HEK293 (cell line): ENCODE measurements at regions not wholly inside any gene's neighbourhood (a gene's known extent, or its start where the extent isn't known, plus 50 kb on each side); places are given as distances from the start of the nearest gene placed in this dataset.

Source experiments
- PBX3 ChIP-seq: sonication (generic); formaldehyde crosslinking; IDR thresholded peaks from 2 replicates; pipeline ENCODE4 v1.8.1; 2022; ENCODE audit warnings: mild to moderate bottlenecking, moderate library complexity, missing genetic modification reagents
- YY1 ChIP-seq: fragments of 450-650 bp; formaldehyde crosslinking; IDR thresholded peaks from 2 replicates; pipeline ENCODE4 v1.5.1; 2018; ENCODE audit warnings: missing biosample characterization, missing genetic modification characterization
- ZNF521 ChIP-seq: fragments of 450-650 bp; formaldehyde crosslinking; IDR thresholded peaks from 2 replicates; pipeline ENCODE4 v1.5.1; 2017; ENCODE audit warnings: missing biosample characterization, mild to moderate bottlenecking, missing genetic modification characterization
- ZNF830 ChIP-seq: fragments of 450-650 bp; IDR thresholded peaks from 2 replicates; pipeline ENCODE4 v1.5.0; 2018; ENCODE audit warnings: missing biosample characterization, missing genetic modification characterization, low read depth, mild to moderate bottlenecking, moderate library complexity
- TF ChIP-seq, protein P1 (sequence below): fragments of 450-650 bp; formaldehyde crosslinking; IDR thresholded peaks from 2 replicates; pipeline ENCODE4 v1.5.1; 2016; ENCODE audit warnings: missing biosample characterization, missing genetic modification characterization
- TF ChIP-seq, protein P2 (sequence below): fragments of 450-650 bp; formaldehyde crosslinking; IDR thresholded peaks from 2 replicates; pipeline ENCODE4 v1.5.1; 2016; ENCODE audit warnings: missing biosample characterization, missing genetic modification characterization

- no peak for TF ChIP-seq ZNF521 (tag by site-specific recombination)
- no peak for TF ChIP-seq PBX3 (CRISPR knock-in tag)
- TF ChIP-seq, protein P1, sequence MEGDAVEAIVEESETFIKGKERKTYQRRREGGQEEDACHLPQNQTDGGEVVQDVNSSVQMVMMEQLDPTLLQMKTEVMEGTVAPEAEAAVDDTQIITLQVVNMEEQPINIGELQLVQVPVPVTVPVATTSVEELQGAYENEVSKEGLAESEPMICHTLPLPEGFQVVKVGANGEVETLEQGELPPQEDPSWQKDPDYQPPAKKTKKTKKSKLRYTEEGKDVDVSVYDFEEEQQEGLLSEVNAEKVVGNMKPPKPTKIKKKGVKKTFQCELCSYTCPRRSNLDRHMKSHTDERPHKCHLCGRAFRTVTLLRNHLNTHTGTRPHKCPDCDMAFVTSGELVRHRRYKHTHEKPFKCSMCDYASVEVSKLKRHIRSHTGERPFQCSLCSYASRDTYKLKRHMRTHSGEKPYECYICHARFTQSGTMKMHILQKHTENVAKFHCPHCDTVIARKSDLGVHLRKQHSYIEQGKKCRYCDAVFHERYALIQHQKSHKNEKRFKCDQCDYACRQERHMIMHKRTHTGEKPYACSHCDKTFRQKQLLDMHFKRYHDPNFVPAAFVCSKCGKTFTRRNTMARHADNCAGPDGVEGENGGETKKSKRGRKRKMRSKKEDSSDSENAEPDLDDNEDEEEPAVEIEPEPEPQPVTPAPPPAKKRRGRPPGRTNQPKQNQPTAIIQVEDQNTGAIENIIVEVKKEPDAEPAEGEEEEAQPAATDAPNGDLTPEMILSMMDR (tag by site-specific recombination): no peak
- TF ChIP-seq YY1 (tag by site-specific recombination): no peak
- no peak for TF ChIP-seq ZNF830 (tag by site-specific recombination)
- TF ChIP-seq, protein P2, sequence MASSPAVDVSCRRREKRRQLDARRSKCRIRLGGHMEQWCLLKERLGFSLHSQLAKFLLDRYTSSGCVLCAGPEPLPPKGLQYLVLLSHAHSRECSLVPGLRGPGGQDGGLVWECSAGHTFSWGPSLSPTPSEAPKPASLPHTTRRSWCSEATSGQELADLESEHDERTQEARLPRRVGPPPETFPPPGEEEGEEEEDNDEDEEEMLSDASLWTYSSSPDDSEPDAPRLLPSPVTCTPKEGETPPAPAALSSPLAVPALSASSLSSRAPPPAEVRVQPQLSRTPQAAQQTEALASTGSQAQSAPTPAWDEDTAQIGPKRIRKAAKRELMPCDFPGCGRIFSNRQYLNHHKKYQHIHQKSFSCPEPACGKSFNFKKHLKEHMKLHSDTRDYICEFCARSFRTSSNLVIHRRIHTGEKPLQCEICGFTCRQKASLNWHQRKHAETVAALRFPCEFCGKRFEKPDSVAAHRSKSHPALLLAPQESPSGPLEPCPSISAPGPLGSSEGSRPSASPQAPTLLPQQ: no peak
Measured at GRCh38 chr18:70634576-70635147, 345.8 kb downstream of the SOCS6 start.
